A673 (cell line): ENCODE measurements at regions not wholly inside any gene's neighbourhood (a gene's known extent, or its start where the extent isn't known, plus 50 kb on each side); places are given as distances from the start of the nearest gene placed in this dataset.

Source experiments
- BruUV-seq: library from RNA; stranded (reverse); fragments of 400-500 nt; replicated peaks from 2 replicates; lab custom pipeline; 2021; lab: Mats Ljungman, UMichigan
- CTCF ChIA-PET: fragments of 300-600 bp; sonication (Branson Sonifier 250); formaldehyde crosslinking; loops from one replicate; lab custom pipeline; 2022; ENCODE audit warnings: antibody characterized with exemption; lab: Charles Lee
- POLR2A ChIA-PET: fragments of 300-600 bp; sonication (Branson Sonifier 250); formaldehyde crosslinking; loops from one replicate; lab custom pipeline; 2022; ENCODE audit warnings: antibody characterized with exemption; ENCODE audit not compliant: low non-redundant PET; lab: Charles Lee
- DNase-seq: peaks from one replicate; pipeline ENCODE4 v3.0.0-alpha.2; 2015; ENCODE audit warnings: low spot score
- H3K27ac ChIP-seq: fragments of 200-600 bp; sonication (generic); 2 replicates; pipeline ENCODE4 v1.5.1; 2016; ENCODE audit warnings: mixed run types, low read depth, mild to moderate bottlenecking, mixed read lengths, antibody characterized with exemption, low read length; ENCODE audit not compliant: poor library complexity, severe bottlenecking
- H3K27me3 ChIP-seq: fragments of 200-600 bp; sonication (generic); replicated peaks from 2 replicates; pipeline ENCODE4 v1.6.1; 2017; ENCODE audit warnings: mixed run types, low read depth, mild to moderate bottlenecking, mixed read lengths, antibody characterized with exemption, low read length; ENCODE audit not compliant: insufficient read depth, poor library complexity
- H3K36me3 ChIP-seq: fragments of 200-600 bp; sonication (generic); 2 replicates; pipeline ENCODE4 v1.6.1; 2016; ENCODE audit warnings: mixed run types, mild to moderate bottlenecking, mixed read lengths, antibody characterized with exemption, low read length; ENCODE audit not compliant: insufficient read depth, poor library complexity, severe bottlenecking
- H3K4me1 ChIP-seq: fragments of 200-600 bp; sonication (generic); 2 replicates; pipeline ENCODE4 v1.6.1; 2017; ENCODE audit warnings: mixed run types, mild to moderate bottlenecking, mixed read lengths, antibody characterized with exemption, low read length; ENCODE audit not compliant: insufficient read depth, poor library complexity, severe bottlenecking
- H3K4me3 ChIP-seq: fragments of 200-600 bp; sonication (generic); 2 replicates; pipeline ENCODE4 v1.5.1; 2016; ENCODE audit warnings: low read depth, mixed run types, mild to moderate bottlenecking, mixed read lengths, low read length; ENCODE audit not compliant: poor library complexity, severe bottlenecking
- H3K9me3 ChIP-seq: fragments of 200-600 bp; sonication (generic); 2 replicates; pipeline ENCODE4 v1.6.1; 2016; ENCODE audit warnings: mixed run types, low read depth, mild to moderate bottlenecking, mixed read lengths, antibody characterized with exemption, low read length; ENCODE audit not compliant: poor library complexity, severe bottlenecking
- EZH2 ChIP-seq: fragments of 200-600 bp; sonication (generic); IDR thresholded peaks from 2 replicates; pipeline ENCODE4 v1.6.1; 2017; ENCODE audit warnings: borderline replicate concordance, low read depth, mild to moderate bottlenecking, mixed read lengths, antibody characterized with exemption, low read length; ENCODE audit not compliant: poor library complexity, severe bottlenecking
- intact Hi-C: fragments of 100-400 bp; cut with micrococcal nuclease; formaldehyde crosslinking; loops from one replicate; pipeline ENCODE4 v1.10.0; 2022; ENCODE audit not compliant: unreplicated experiment
- TF ChIP-seq, protein P1 (sequence below): fragments of 300-800, 200-600 bp; sonication (generic); conservative IDR thresholded peaks from 2 replicates; pipeline ENCODE4 v1.5.1; 2017; ENCODE audit warnings: low read depth, mild to moderate bottlenecking, antibody characterized with exemption, low read length, moderate library complexity, mixed read lengths

DNA sequence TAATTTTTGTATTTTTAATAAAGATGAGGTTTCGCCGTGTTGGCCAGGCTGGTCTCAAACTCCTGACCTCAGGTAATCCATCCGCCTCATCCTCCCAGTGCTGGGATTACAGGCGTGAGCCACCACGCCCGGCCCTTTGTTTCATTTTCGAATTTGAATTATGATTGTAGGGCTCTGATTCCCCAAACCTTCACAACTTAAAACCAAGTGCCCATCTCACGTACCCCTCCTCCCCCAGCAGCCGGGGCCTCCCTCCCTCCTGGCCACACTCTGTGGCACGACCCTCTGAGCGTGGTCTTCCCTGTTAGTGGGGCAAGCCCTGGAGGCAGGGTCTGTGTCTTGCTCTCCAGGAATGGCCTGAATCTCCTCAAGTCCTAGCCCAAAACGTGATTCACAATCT lies 166.5 kb downstream of the ASB1 start:
- no peak for TF ChIP-seq EZH2
- TF ChIP-seq, protein P1, sequence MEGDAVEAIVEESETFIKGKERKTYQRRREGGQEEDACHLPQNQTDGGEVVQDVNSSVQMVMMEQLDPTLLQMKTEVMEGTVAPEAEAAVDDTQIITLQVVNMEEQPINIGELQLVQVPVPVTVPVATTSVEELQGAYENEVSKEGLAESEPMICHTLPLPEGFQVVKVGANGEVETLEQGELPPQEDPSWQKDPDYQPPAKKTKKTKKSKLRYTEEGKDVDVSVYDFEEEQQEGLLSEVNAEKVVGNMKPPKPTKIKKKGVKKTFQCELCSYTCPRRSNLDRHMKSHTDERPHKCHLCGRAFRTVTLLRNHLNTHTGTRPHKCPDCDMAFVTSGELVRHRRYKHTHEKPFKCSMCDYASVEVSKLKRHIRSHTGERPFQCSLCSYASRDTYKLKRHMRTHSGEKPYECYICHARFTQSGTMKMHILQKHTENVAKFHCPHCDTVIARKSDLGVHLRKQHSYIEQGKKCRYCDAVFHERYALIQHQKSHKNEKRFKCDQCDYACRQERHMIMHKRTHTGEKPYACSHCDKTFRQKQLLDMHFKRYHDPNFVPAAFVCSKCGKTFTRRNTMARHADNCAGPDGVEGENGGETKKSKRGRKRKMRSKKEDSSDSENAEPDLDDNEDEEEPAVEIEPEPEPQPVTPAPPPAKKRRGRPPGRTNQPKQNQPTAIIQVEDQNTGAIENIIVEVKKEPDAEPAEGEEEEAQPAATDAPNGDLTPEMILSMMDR: no peak
- no TSS peak for BruUV-seq
- no peaks in the 10 kb centered on the region for H3K27me3 ChIP-seq
- peaks cover 17% of the 10 kb centered on the region for H3K4me1 ChIP-seq
- no peak overlapping the region for H3K4me3 ChIP-seq
- intact Hi-C loops: no loop called here
- ChIA-PET CTCF (no interaction called here), POLR2A (no interaction called here)
- no peak for DNase-seq
- H3K9me3 ChIP-seq: no peaks in the 10 kb centered on the region
- H3K36me3 ChIP-seq: no peaks in the 10 kb centered on the region
- no peak overlapping the region for H3K27ac ChIP-seq

DNA sequence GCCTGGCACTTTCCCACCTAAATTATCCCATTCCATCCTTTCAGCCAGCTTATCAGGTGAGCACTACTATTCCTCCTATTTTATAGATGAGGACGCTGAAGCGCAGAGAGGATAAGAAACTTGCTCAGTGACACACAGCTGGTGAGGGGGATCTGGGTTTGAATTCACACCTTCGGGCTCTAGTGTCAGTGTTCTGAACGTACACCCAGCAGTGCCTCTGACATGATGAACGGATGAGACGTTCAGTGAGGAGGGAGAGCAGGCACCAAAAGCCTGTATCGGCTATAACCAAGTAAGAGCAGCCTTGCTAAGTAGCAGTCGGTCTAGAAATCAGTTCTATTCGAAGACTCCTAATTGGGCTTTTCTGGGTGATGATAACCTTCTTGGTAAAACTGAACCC lies 167.0 kb downstream of the ASB1 start:
- Histone ChIP-seq H3K9me3 (no peaks in the 10 kb centered on the region), H3K4me3 (no peak overlapping the region), H3K36me3 (no peaks in the 10 kb centered on the region), H3K27me3 (no peaks in the 10 kb centered on the region), H3K27ac (no peak overlapping the region), H3K4me1 (peaks cover 17% of the 10 kb centered on the region)
- ChIA-PET POLR2A (no interaction called here), CTCF (no interaction called here)
- no peak for DNase-seq
- no peak for TF ChIP-seq EZH2
- TF ChIP-seq, protein P1: no peak
- intact Hi-C loops: no loop called here
- no TSS peak for BruUV-seq

DNA sequence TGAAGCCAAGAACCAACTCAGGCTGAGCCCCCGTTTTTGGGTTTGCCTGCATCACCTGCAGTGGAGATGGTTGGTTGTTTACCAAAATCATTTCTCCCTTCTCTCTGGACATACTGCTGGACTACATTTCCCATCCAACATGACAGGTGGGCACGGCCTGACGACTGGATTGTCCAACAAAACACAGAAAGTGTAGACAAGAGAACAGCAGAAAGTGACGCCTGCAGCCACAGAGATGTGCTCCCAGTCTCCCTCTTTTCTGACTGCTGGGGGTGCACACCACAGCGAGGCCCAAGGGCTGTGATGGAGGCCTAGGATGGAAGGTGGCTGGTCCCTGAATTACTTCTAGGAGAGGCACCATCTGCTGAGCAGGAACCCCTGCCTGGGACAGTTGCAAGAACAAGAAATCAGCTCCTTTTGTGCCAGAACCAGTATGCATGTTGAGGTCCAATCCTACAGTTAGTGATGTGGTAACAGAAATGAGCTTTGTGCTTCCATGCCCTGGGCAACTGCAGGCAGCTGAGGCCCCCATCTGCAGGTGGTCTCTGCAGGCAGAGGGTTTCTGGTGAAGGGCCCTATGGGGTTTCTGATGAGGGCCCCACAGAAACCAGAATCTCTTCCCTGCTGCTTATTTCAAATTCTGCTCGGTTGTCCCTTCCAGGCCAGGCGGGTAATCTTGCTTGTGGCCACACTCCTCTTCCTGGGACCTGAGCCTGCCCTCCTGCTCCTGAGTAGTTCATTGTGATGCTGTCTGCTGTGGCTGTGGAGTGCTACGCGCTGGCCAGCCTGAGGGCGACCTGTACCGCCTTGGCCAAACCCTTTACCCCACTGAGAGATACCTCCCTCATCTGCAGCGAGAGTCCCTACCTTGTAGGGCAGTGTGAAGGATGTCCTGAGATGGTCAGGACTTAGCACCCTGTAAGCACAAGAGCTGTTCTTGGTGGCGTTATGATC lies 168.3 kb downstream of the ASB1 start:
- TF ChIP-seq EZH2: no peak
- TF ChIP-seq, protein P1: no peak
- intact Hi-C loops: no loop called here
- no peaks in the 10 kb centered on the region for H3K9me3 ChIP-seq
- H3K4me1 ChIP-seq: peaks cover 17% of the 10 kb centered on the region
- CTCF ChIA-PET: no interaction called here
- no TSS peak for BruUV-seq
- no peak overlapping the region for H3K4me3 ChIP-seq
- no peak overlapping the region for H3K27ac ChIP-seq
- H3K27me3 ChIP-seq: no peaks in the 10 kb centered on the region
- DNase-seq: no peak
- POLR2A ChIA-PET: no interaction called here
- H3K36me3 ChIP-seq: no peaks in the 10 kb centered on the region
